OCI-LY3 (cell line): ENCODE measurements at regions not wholly inside any gene's neighbourhood (a gene's known extent, or its start where the extent isn't known, plus 50 kb on each side); places are given as distances from the start of the nearest gene placed in this dataset.

Source experiments
- CTCF ChIP-seq: fragments of 200-600, 300-600 bp; sonication (generic); IDR thresholded peaks from 2 replicates; pipeline ENCODE4 v1.5.1; 2014; ENCODE audit warnings: antibody characterized with exemption, low read length, low read depth
- EZH2phosphoT487 ChIP-seq: fragments of 200-600 bp; shearing (Covaris generic); IDR thresholded peaks from 2 replicates; pipeline ENCODE4 v1.6.1; 2018; ENCODE audit warnings: antibody characterized with exemption, mixed run types, low read depth

- peak; percentile 30 for TF ChIP-seq CTCF
- TF ChIP-seq EZH2phosphoT487, result no peak
These were observed 549.2 kb upstream of the KLF12 start for GRCh38 chr13:74683411-74683810.
